K562 (cell line): ENCODE measurements at regions not wholly inside any gene's neighbourhood (a gene's known extent, or its start where the extent isn't known, plus 50 kb on each side); places are given as distances from the start of the nearest gene placed in this dataset.

ENCODE experiments used
- ATAC-seq: fragments of 200-7000 bp; cut with Tn5 transposase; 3 replicates; pipeline ENCODE4 v1.9.1; 2020; ENCODE audit warnings: moderate library complexity
- BruUV-seq: library from RNA; stranded (reverse); fragments of 400-500 nt; replicated peaks from 2 replicates; lab custom pipeline; 2021; lab: Mats Ljungman, UMichigan
- CTCF ChIA-PET: fragments of 300-600 bp; formaldehyde crosslinking; extraction: SDS; loops from one replicate; lab custom pipeline; 2021; ENCODE audit warnings: low intra/inter-chr PET ratio; lab: Yijun Ruan, JAX
- POLR2A ChIA-PET: fragments of 300-600, 350-650 bp; sonication (Branson Sonifier 250); formaldehyde crosslinking; extraction: SDS; loops from one replicate; lab custom pipeline; 2021; ENCODE audit warnings: antibody characterized with exemption, inconsistent platforms; lab: Yijun Ruan, JAX
- DNase-seq, 4 experiments: peaks; one replicate each; pipeline versions ENCODE4 v3.0.0 to v3.0.0-alpha.2; 2011 to 2018; ENCODE audit warnings: low spot score in 3 of 4, mixed read lengths in 3 of 4; ENCODE audit errors: extremely low read depth in 1 of 4
- FAIRE-seq: peaks from 2 replicates; lab custom pipeline; 2011; peaks lifted over from hg19 to GRCh38; lab: Jason Lieb, UNC
- H2AFZ ChIP-seq: 2 replicates; pipeline ENCODE4 v1.6.0; 2011; ENCODE audit warnings: low read depth, low read length, control low read depth, inconsistent platforms
- H3K27ac ChIP-seq: fragments of 200-600 bp; 3 replicates; pipeline ENCODE4 v1.8.0; 2011; ENCODE audit warnings: low read depth, mild to moderate bottlenecking, control low read depth, inconsistent platforms, low read length, moderate library complexity, mixed read lengths; ENCODE audit errors: extremely low read depth
- H3K27me3 ChIP-seq, 2 experiments: fragments of 300-600 bp in 1 of 2; 2 replicates in 1 of 2; 3 replicates in 1 of 2; pipeline versions ENCODE4 v1.6.0 to v1.8.0; 2011; ENCODE audit warnings: inconsistent platforms in 2 of 2, low read length in 2 of 2, mild to moderate bottlenecking in 1 of 2, mixed read lengths in 1 of 2, moderate library complexity in 1 of 2; ENCODE audit not compliant: control insufficient read depth in 2 of 2, insufficient read depth in 2 of 2
- H3K36me3 ChIP-seq: fragments of 300-600 bp; 3 replicates; pipeline ENCODE4 v1.8.0; 2011; ENCODE audit warnings: mild to moderate bottlenecking, low read length, inconsistent platforms; ENCODE audit not compliant: control insufficient read depth, insufficient read depth
- H3K4me1 ChIP-seq, 2 experiments: fragments of 200-600 bp in 1 of 2; replicated peaks in 1 of 2; 2 replicates in 1 of 2; 3 replicates in 1 of 2; pipeline versions ENCODE4 v1.5.1 to v1.8.0; 2011; ENCODE audit warnings: inconsistent platforms in 2 of 2, low read length in 2 of 2, mild to moderate bottlenecking in 1 of 2, mixed read lengths in 1 of 2, moderate library complexity in 1 of 2; ENCODE audit not compliant: control insufficient read depth in 2 of 2, insufficient read depth in 2 of 2
- H3K4me2 ChIP-seq: 2 replicates; pipeline ENCODE4 v1.6.1; 2011; ENCODE audit warnings: low read length, control low read depth, inconsistent platforms, mixed read lengths; ENCODE audit not compliant: insufficient read depth
- H3K4me3 ChIP-seq: fragments of 200-600 bp; sonication (generic), shearing (Covaris generic); 2 replicates; pipeline ENCODE4 v1.5.1; 2016; ENCODE audit warnings: control low read depth, inconsistent platforms
- H3K79me2 ChIP-seq: fragments of 200-600 bp; 3 replicates; pipeline ENCODE4 v1.8.0; 2011; ENCODE audit warnings: low read length, inconsistent platforms; ENCODE audit not compliant: control insufficient read depth, insufficient read depth
- H3K9ac ChIP-seq, 2 experiments: 2 replicates each; pipeline versions ENCODE4 v1.6.0 to v1.6.1; 2011; ENCODE audit warnings: low read depth in 2 of 2, low read length in 2 of 2, control low read depth in 1 of 2, inconsistent platforms in 1 of 2, mild to moderate bottlenecking in 1 of 2, mixed read lengths in 1 of 2; ENCODE audit not compliant: insufficient read depth in 1 of 2
- H3K9me1 ChIP-seq: one replicate; pipeline ENCODE4 v1.6.0; 2011; ENCODE audit warnings: inconsistent platforms, mild to moderate bottlenecking, low read length, moderate library complexity; ENCODE audit not compliant: control insufficient read depth, insufficient read depth
- H3K9me3 ChIP-seq: replicated peaks from 2 replicates; pipeline ENCODE4 v1.5.1; 2011; ENCODE audit warnings: low read depth, low read length, inconsistent platforms; ENCODE audit not compliant: control insufficient read depth, insufficient read depth
- H4K20me1 ChIP-seq: replicated peaks from 2 replicates; pipeline ENCODE4 v1.6.1; 2011; ENCODE audit warnings: low read length, inconsistent platforms, mixed read lengths; ENCODE audit not compliant: control insufficient read depth, insufficient read depth
- BCOR ChIP-seq: fragments of 450-650 bp; IDR thresholded peaks from 2 replicates; pipeline ENCODE4 v1.6.1; 2016
- C11orf30 ChIP-seq: fragments of 450-650 bp; IDR thresholded peaks from 2 replicates; pipeline ENCODE4 v1.6.1; 2016; ENCODE audit warnings: low read depth, mild to moderate bottlenecking
- MAFG ChIP-seq: fragments of 450-650 bp; conservative IDR thresholded peaks from 2 replicates; pipeline ENCODE4 v1.6.1; 2016; ENCODE audit warnings: missing genetic modification characterization, missing compliant biosample characterization
- PHF8 ChIP-seq: fragments of 200-600 bp; sonication (generic); IDR thresholded peaks from 2 replicates; pipeline ENCODE4 v1.6.1; 2012; ENCODE audit warnings: mixed run types, mild to moderate bottlenecking, inconsistent platforms, low read length, moderate library complexity, borderline replicate concordance
- ZNF316 ChIP-seq: fragments of 450-650 bp; IDR thresholded peaks from 2 replicates; pipeline ENCODE4 v1.6.1; 2016
- ZNF408 ChIP-seq: fragments of 250-450 bp; sonication (Bioruptor Pico); IDR thresholded peaks from 2 replicates; pipeline ENCODE4 v1.4.0; 2020; ENCODE audit warnings: low read depth, mild to moderate bottlenecking, moderate library complexity
- ZNF586 ChIP-seq: fragments of 450-650 bp; formaldehyde crosslinking; conservative IDR thresholded peaks from 2 replicates; pipeline ENCODE4 v1.4.0; 2020; ENCODE audit warnings: mild to moderate bottlenecking, moderate library complexity
- ZNF644 ChIP-seq: fragments of 200-800 bp; sonication (Bioruptor generic); IDR thresholded peaks from 2 replicates; pipeline ENCODE4 v1.6.1; 2016; ENCODE audit warnings: low read depth, missing genetic modification characterization, missing compliant biosample characterization
- WGBS: fragments of 100-300 bp; shearing (Covaris generic); methylation state at CpG from one replicate; pipeline ENCODE4 v1.1.6; 2016; ENCODE audit warnings: low coverage, mixed read lengths; ENCODE audit not compliant: insufficient coverage; ENCODE audit errors: missing lambda C conversion rate; 5-methylcytosine and 5-hydroxymethylcytosine counted together
- in situ Hi-C: fragments of 300-500 bp; cut with MboI; formaldehyde crosslinking; loops from 4 replicates; pipeline ENCODE4 v1.15.0; 2018; ENCODE audit warnings: inconsistent platforms, mixed read lengths
- intact Hi-C: fragments of 100-400 bp; cut with micrococcal nuclease; formaldehyde crosslinking; loops from 2 replicates; pipeline ENCODE4 v1.14.2; 2022
- TF ChIP-seq, protein P1 (sequence below): sonication (generic); formaldehyde crosslinking; IDR thresholded peaks from 2 replicates; pipeline ENCODE4 v1.8.1; 2023; ENCODE audit warnings: mild to moderate bottlenecking, missing genetic modification reagents
- TF ChIP-seq, protein P2 (sequence below): fragments of 250-450 bp; sonication (Bioruptor Pico); IDR thresholded peaks from 2 replicates; pipeline ENCODE4 v1.4.0; 2020; ENCODE audit warnings: mild to moderate bottlenecking, moderate library complexity
- TF ChIP-seq, protein P3 (sequence below), 2 experiments: fragments of 250-450 bp in 1 of 2; fragments of 450-650 bp in 1 of 2; sonication (Bioruptor Pico) in 1 of 2; IDR thresholded peaks; 2 replicates each; pipeline versions ENCODE4 v1.6.1 to v1.8.0; 2016 to 2021; ENCODE audit warnings: mild to moderate bottlenecking in 2 of 2, moderate library complexity in 2 of 2, missing compliant biosample characterization in 1 of 2, missing genetic modification characterization in 1 of 2

DNA sequence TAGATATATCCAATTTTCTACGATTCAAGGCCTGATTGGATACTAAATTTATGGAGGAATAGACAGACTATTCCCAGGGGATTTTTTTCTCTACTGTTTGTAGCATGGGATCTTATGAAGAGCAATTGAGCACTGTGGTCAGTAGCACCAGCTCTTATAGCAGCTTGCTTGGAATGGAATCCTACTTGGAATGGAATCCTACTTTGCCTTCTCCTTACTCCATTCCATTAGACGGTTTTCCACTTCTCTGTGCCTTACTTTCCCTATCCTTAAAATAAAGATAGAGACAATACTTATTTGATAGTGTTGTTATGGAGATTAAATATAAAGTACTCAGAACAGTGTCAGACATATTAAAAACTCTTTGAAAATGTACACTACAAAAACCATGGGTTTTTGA lies 133.5 kb downstream of the BTC start (continued):
- TF ChIP-seq, protein P1, sequence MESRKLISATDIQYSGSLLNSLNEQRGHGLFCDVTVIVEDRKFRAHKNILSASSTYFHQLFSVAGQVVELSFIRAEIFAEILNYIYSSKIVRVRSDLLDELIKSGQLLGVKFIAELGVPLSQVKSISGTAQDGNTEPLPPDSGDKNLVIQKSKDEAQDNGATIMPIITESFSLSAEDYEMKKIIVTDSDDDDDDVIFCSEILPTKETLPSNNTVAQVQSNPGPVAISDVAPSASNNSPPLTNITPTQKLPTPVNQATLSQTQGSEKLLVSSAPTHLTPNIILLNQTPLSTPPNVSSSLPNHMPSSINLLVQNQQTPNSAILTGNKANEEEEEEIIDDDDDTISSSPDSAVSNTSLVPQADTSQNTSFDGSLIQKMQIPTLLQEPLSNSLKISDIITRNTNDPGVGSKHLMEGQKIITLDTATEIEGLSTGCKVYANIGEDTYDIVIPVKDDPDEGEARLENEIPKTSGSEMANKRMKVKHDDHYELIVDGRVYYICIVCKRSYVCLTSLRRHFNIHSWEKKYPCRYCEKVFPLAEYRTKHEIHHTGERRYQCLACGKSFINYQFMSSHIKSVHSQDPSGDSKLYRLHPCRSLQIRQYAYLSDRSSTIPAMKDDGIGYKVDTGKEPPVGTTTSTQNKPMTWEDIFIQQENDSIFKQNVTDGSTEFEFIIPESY (CRISPR knock-in tag), result no peak
- TF ChIP-seq, protein P2, sequence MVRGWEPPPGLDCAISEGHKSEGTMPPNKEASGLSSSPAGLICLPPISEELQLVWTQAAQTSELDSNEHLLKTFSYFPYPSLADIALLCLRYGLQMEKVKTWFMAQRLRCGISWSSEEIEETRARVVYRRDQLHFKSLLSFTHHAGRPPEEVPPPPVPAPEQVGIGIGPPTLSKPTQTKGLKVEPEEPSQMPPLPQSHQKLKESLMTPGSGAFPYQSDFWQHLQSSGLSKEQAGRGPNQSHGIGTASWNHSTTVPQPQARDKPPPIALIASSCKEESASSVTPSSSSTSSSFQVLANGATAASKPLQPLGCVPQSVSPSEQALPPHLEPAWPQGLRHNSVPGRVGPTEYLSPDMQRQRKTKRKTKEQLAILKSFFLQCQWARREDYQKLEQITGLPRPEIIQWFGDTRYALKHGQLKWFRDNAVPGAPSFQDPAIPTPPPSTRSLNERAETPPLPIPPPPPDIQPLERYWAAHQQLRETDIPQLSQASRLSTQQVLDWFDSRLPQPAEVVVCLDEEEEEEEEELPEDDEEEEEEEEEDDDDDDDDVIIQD (CRISPR knock-in tag), result no peak
- no peak for TF ChIP-seq ZNF408 (CRISPR knock-in tag)

DNA sequence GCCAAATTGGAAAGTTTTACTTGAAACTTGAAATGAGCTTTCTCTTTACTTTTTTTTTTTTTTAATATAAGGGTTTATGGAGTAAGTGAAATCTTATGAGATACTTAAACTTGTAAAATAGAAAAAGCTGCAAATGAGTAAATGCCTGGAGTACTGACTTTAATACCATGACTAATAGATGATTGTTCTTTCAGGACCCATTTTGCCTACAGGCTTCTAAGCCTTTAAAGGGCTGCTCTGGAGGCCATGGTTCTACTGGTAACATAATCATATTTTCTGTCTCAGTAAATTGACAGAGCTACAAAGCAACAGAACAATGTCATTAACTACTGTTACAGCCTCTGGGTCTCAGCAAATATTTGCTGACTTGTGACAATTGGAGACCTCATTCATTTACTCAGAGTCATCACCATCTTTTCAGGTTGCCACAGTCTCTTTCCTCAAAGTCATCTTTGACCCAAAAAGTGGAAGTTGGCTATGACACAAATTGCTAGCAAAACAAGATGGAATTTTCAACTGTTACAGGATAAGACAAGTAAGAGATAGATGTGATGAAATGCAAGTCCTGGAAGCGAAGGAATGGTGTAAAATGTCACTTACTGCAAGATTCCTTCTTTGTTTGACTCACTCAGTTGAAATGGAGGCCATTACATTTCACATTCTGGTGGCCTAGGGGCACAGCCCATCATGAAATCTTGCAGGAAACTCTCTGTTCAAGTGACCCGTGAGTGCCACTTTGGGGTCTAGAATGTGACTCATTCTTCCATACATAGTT lies 132.7 kb downstream of the BTC start:
- intact Hi-C loops, result no loop called here
- Histone ChIP-seq H4K20me1 (no peaks in the 10 kb centered on the region), H3K36me3 (no peaks in the 10 kb centered on the region), H3K27me3 (no peaks in the 10 kb centered on the region), H3K4me1 (peaks cover 0 to 4% of the 10 kb centered on the region in 2 experiments; a peak in 2 of 5 replicates), H3K9me1 (no peaks in the 10 kb centered on the region), H3K9me3 (no peaks in the 10 kb centered on the region), H2AFZ (peak overlapping the region; percentile 38; the same call in 1 of the 2 replicates), H3K79me2 (no peaks in the 10 kb centered on the region), H3K9ac (no peak overlapping the region), H3K4me2 (no peak overlapping the region), H3K4me3 (no peak overlapping the region), H3K27ac (no peak overlapping the region)
- TF ChIP-seq ZNF586 (CRISPR knock-in tag) (no peak), PHF8 (no peak), ZNF644 (no peak), ZNF316 (peak; percentile 64; the same call in 1 of the 2 replicates), BCOR (no peak), C11orf30 (peak; percentile 45; the same call in 1 of the 2 replicates), MAFG (tag) (peak; percentile 40; the same call in 1 of the 2 replicates)
- TF ChIP-seq, protein P3, sequence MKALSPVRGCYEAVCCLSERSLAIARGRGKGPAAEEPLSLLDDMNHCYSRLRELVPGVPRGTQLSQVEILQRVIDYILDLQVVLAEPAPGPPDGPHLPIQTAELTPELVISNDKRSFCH (CRISPR knock-in tag; IDR thresholded peaks at IDR 0.05), result no peak
- TF ChIP-seq, protein P3 (tag; IDR thresholded peaks at IDR 0.05), result no peak
- WGBS, result 88% methylated on average over 2 of the region's 2 CpGs
- no peak for ATAC-seq
- CTCF ChIA-PET, result no interaction called here
- in situ Hi-C loops, result loop anchor here (10.0 to 25.0 kb wide), 2 partner anchors 127 to 949 kb away; no protein-coding TSS in a partner anchor
- FAIRE-seq, result no peak
- DNase-seq, result no peak
- BruUV-seq, result no TSS peak
- POLR2A ChIA-PET, result no interaction called here
